HUES64 (cell line): ENCODE measurements at regions not wholly inside any gene's neighbourhood (a gene's known extent, or its start where the extent isn't known, plus 50 kb on each side); places are given as distances from the start of the nearest gene placed in this dataset.

Source experiments
- H3K27ac ChIP-seq: 2 replicates; pipeline ENCODE4 v1.7.0; 2013; ENCODE audit warnings: low read depth, low read length, inconsistent platforms
- H3K27me3 ChIP-seq: 2 replicates; pipeline ENCODE4 v1.6.1; 2013; ENCODE audit warnings: mild to moderate bottlenecking, low read length; ENCODE audit not compliant: insufficient read depth
- H3K36me3 ChIP-seq: 2 replicates; pipeline ENCODE4 v1.6.1; 2013; ENCODE audit warnings: mild to moderate bottlenecking, low read length; ENCODE audit not compliant: insufficient read depth
- H3K4me1 ChIP-seq: 2 replicates; pipeline ENCODE4 v1.6.1; 2013; ENCODE audit warnings: mild to moderate bottlenecking, low read length, moderate library complexity; ENCODE audit not compliant: insufficient read depth
- H3K4me3 ChIP-seq: 2 replicates; pipeline ENCODE4 v1.5.1; 2013; ENCODE audit warnings: mild to moderate bottlenecking, low read length, moderate library complexity
- H3K9ac ChIP-seq: 2 replicates; pipeline ENCODE4 v1.6.1; 2013; ENCODE audit warnings: mild to moderate bottlenecking, low read depth, low read length
- H3K9me3 ChIP-seq: 2 replicates; pipeline ENCODE4 v1.6.1; 2013; ENCODE audit warnings: low read depth, low read length; ENCODE audit not compliant: insufficient read depth
- WGBS: fragments of 150-250, 120-280 bp; methylation state at CpG from one replicate; pipeline ENCODE4 v1.1.7; 2013; ENCODE audit warnings: missing lambda C conversion rate; 5-methylcytosine and 5-hydroxymethylcytosine counted together

DNA sequence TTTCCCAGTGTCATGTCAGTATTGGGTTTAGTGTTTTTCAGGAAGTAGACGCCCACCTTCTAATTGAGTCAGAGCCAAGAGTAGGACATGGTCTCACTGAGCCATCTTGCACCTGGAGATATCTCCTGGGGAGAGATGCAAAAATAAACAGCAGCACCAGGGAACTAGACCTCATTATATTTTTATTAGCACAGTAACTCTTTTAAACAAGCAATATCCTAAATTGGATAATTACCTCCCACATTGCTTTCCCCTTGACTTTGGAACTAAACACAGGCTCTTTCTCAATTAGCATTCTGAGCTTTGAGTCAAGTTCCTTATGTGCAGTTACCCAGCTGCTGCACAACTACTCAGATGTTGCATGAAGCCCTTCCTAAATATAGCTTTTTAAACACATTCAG is 175.4 kb downstream of the IBTK start:
- Histone ChIP-seq H3K4me3 (no peak overlapping the region), H3K9ac (no peak overlapping the region), H3K27ac (no peak overlapping the region), H3K4me1 (no peaks in the 10 kb centered on the region; the same call in 1 of the 2 replicates), H3K27me3 (no peaks in the 10 kb centered on the region), H3K36me3 (no peaks in the 10 kb centered on the region), H3K9me3 (no peaks in the 10 kb centered on the region)
- 93% methylated on average over 1 of the region's 1 CpG for WGBS

DNA sequence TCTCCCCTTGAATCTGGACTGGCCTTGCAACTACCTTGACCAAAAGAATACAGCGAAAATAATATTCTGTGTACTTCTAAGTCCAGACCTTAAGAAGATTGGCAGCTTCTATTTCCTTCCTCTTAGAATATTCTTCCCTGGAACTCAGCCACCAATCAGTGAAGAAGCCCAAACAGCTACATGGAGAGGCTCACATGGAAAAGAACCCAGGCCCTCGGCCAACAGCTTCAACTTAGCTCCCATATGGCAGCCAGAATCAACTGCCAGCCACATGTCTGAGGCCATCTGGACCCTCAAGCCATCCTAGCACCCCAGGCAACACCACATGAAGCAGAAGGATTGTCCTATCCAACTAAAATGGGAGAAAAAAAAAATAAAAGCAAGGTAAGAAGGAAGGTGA is 178.8 kb downstream of the IBTK start:
- Histone ChIP-seq H3K27me3 (no peaks in the 10 kb centered on the region), H3K36me3 (no peaks in the 10 kb centered on the region), H3K27ac (no peak overlapping the region), H3K4me1 (no peaks in the 10 kb centered on the region; the same call in 1 of the 2 replicates), H3K9me3 (no peaks in the 10 kb centered on the region), H3K4me3 (no peak overlapping the region), H3K9ac (no peak overlapping the region)
- 49% methylated on average over 2 of the region's 2 CpGs for WGBS

DNA sequence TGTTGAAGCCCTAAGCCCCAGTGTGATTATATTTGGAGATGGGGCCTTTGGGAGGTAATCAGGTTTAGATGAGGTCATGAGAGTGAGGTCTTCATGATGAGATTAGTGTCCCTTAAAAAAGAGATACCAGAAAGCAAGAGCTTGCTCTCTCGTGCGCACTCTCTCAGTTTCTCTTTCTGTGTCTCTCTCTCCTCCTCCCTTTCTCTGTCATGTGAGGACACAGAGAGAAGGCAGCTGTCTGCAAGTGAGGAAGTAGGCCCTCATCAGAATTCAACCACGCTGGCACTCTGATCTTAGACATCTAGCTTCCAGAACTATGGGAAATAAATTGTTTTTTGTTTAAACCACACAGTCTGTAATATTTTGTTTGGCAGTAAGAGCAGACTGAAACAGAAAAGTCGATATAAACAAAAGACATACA is 180.5 kb downstream of the IBTK start:
- Histone ChIP-seq H3K9ac (no peak overlapping the region), H3K27me3 (no peaks in the 10 kb centered on the region), H3K9me3 (no peaks in the 10 kb centered on the region), H3K4me1 (no peaks in the 10 kb centered on the region), H3K27ac (no peak overlapping the region), H3K4me3 (no peak overlapping the region), H3K36me3 (no peaks in the 10 kb centered on the region)
- WGBS, result 93% methylated on average over 4 of the region's 4 CpGs

DNA sequence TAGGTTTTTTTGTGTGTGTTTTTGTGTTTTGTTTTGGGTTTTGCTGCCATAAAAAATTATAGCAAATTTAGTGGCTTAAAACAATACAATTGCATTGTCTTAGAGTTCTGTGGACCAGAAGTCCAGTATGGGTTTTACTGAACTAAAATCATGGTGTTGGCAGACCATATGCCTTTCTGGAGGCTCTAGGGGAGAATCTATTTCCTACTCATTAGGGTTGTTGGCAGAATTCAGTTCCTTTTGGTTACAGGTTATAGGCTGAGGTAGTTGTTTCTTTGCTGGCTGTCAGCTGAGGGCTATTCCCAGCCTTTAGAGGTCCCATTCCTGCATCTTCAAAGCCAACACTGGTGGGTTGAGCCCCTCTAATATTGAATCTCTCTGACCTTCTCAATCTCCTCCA is 181.3 kb downstream of the IBTK start:
- Histone ChIP-seq H3K27ac (no peak overlapping the region), H3K36me3 (no peaks in the 10 kb centered on the region), H3K27me3 (no peaks in the 10 kb centered on the region), H3K4me1 (no peaks in the 10 kb centered on the region), H3K9me3 (no peaks in the 10 kb centered on the region), H3K9ac (no peak overlapping the region), H3K4me3 (no peak overlapping the region)

DNA sequence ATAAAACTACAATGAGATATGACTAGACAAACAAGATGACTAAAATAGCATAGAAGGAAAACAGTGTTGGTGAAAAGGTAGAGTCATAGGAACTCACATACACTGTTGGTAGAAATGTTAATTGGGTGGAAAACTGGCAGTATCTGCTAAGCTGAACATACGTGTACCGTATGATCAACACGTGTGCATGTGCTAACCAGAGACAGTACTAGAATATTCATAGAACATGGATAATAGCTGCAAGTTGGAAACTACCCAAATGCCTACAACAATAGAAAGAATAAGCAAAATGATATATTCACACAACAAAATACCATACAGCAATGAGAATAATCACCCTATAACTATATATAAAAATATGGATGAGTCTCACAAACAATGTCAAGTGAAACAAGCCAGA is 184.0 kb downstream of the IBTK start:
- 98% methylated on average over 3 of the region's 3 CpGs for WGBS
- H3K27ac ChIP-seq, result no peak overlapping the region
- H3K4me3 ChIP-seq, result no peak overlapping the region
- H3K9me3 ChIP-seq, result no peaks in the 10 kb centered on the region
- no peak overlapping the region for H3K9ac ChIP-seq
- H3K27me3 ChIP-seq, result no peaks in the 10 kb centered on the region
- H3K4me1 ChIP-seq, result no peaks in the 10 kb centered on the region
- H3K36me3 ChIP-seq, result no peaks in the 10 kb centered on the region

DNA sequence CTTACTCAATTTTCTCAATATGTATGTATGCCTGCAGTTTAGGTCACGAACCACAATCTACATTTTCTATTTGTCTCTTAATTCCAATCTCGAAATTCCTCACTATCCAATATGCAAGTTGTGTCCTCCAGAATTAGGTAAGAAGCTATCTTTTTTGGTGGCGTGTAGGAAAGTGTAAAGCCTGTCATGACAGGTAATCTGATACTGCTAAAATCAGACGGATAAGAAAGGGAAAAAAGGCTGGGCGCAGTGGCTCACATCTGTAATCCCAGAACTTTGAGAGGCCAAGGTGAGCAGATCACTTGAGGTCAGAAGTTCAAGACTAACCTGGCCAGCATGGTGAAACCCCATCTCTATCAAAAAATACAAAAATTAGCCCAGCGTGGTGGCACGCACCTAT is 185.3 kb downstream of the IBTK start:
- no peaks in the 10 kb centered on the region for H3K4me1 ChIP-seq
- no peaks in the 10 kb centered on the region for H3K36me3 ChIP-seq
- H3K27me3 ChIP-seq, result no peaks in the 10 kb centered on the region
- 77% methylated on average over 6 of the region's 7 CpGs for WGBS
- no peaks in the 10 kb centered on the region for H3K9me3 ChIP-seq
- no peak overlapping the region for H3K4me3 ChIP-seq
- H3K27ac ChIP-seq, result no peak overlapping the region
- no peak overlapping the region for H3K9ac ChIP-seq

DNA sequence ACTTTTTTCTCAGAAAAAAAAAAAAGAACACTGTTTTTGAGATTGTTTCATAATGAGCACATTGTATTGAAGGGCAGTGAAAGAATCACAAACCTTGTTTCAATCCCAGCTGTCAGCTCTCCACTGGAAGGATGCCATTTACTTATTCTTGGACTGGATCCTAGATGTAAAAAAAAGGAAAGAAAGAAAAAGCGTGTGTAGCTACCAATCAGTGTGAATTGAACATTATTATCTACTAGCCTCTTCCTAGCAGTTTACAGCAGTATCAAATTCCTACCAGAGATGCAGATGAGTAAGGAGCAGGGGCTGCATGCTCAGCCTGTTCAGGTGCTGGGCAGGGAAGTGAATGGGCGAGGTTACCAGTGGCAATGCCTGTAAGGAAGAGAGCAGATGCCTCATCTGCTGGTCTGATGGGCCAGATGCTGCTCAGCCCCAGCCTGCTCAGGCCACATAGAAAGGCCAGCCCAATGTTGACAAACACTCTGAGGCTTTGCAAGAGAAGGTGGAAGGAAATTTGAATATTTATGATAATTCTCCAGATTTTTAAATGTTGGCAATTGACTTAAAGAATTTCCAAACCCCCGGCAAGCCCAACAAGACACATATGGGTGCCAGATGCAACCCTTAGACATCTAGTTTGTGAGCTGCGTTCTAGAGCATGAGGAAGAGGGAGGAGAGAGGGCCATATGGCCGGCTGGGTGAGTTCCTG is 189.5 kb downstream of the IBTK start:
- no peak overlapping the region for H3K9ac ChIP-seq
- H3K4me3 ChIP-seq, result no peak overlapping the region
- H3K27me3 ChIP-seq, result no peaks in the 10 kb centered on the region
- H3K27ac ChIP-seq, result no peak overlapping the region
- no peaks in the 10 kb centered on the region for H3K4me1 ChIP-seq
- H3K9me3 ChIP-seq, result no peaks in the 10 kb centered on the region
- H3K36me3 ChIP-seq, result no peaks in the 10 kb centered on the region
- 95% methylated on average over 4 of the region's 5 CpGs for WGBS

DNA sequence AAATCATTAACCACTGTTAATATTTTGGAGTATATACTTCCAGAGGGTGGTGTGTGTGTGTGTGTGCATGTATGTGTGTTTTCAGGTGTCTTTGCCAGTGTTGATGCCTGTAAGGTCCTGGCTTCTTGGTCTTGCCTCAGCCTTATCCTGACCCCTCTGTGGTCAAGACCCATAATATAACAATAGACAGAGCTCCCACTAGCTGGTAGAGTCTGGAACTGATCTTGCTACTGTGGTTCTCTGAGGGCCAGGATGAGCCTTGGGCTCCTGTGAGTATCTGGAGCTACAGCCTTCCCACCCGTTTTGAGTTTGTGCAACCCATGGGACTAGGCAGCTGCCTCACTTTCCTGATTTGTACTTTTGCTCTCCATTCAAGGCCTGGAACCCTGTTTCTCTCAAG is 191.0 kb downstream of the IBTK start:
- H3K4me1 ChIP-seq, result no peaks in the 10 kb centered on the region
- WGBS, result 86% methylated on average over 1 of the region's 1 CpG
- no peak overlapping the region for H3K27ac ChIP-seq

DNA sequence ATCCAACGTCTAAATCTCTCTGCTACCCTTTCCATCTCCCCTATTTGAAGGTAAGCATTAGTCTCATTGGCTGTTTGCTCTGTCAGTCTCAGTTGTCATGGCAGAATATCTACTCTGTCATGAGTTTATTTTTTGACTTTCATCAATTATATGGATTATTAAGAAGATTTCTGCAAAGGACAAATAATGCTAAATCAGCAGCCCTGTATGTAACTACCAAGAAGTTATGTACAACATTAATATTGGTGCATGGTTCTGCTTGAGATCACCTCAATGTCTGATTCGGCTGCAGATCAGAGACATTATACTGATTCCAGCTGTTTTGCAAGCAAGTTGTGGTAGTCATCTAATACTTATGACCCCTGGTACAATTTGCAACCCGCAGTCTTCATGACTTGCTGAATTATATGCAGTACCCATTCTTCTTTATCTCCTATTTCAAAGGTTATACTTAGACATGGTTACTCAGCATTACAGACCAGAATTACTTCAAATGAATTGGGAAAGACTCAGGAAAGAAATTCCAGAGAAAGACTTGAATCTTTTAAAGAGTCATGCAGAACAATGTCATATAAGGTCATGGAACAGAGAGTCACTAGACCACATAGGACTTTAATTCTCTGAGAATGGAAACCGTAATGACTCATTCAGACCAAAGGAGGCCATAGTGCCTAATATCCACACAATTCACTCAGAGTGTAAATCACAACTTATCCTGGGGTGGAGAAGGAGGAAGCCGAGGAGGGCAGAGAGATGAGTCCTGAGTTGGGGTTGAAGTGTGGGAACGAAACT is 201.4 kb downstream of the IBTK start:
- H3K27ac ChIP-seq, result no peak overlapping the region
- no peaks in the 10 kb centered on the region for H3K36me3 ChIP-seq
- no peak overlapping the region for H3K9ac ChIP-seq
- whole genome bisulfite sequencing, result 92% methylated on average over 4 of the region's 6 CpGs
- no peak overlapping the region for H3K4me3 ChIP-seq
- H3K27me3 ChIP-seq, result no peaks in the 10 kb centered on the region
- no peaks in the 10 kb centered on the region for H3K9me3 ChIP-seq
- no peaks in the 10 kb centered on the region for H3K4me1 ChIP-seq

More for the DNA sequence above, 191.0 kb downstream of the IBTK start:
- H3K27me3 ChIP-seq, result no peaks in the 10 kb centered on the region
- H3K36me3 ChIP-seq, result no peaks in the 10 kb centered on the region
- no peak overlapping the region for H3K9ac ChIP-seq
- H3K9me3 ChIP-seq, result no peaks in the 10 kb centered on the region
- H3K4me3 ChIP-seq, result no peak overlapping the region

DNA sequence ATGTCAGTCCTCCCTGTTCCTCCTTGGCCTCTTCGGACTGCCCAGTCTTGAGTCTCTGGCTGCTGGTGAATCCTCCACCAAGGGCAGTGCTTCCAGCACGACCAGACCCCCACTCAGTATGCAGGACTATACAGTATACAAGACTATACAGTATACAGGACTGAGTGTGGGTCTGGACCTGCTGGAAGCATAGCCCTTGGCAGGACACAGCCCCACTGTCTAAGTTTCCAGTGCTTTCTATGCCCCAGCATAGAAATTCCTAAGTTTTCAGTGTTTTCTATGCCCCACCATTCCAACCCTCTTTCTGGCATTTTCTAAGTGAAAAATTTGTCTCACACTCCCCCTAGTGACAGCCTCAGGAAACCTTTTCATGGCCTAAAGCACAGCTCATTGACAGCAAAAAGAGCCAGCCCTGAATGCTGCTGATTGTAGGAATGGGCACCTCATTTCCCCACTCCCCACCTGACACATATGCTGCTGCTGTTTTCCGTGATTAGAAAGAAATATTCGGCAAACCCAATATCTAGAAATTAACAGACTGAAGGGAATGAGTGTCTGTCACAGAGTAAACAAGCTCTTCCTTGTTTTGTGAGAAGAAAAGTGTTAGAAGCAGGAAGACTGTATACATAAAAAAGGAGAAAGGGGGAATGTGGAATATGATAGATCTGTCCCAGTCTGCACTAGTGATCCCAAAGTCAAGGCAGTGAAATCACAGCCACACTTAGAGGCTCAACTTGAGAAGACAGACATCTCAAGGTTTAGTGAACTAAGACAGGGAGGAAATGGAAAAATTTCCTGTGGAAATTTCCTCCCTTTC is 206.9 kb downstream of the IBTK start:
- no peak overlapping the region for H3K9ac ChIP-seq
- no peaks in the 10 kb centered on the region for H3K9me3 ChIP-seq
- H3K4me1 ChIP-seq, result no peaks in the 10 kb centered on the region
- H3K27ac ChIP-seq, result no peak overlapping the region
- 52% methylated on average over 4 of the region's 4 CpGs for WGBS
- H3K4me3 ChIP-seq, result no peak overlapping the region
- H3K36me3 ChIP-seq, result no peaks in the 10 kb centered on the region
- no peaks in the 10 kb centered on the region for H3K27me3 ChIP-seq

DNA sequence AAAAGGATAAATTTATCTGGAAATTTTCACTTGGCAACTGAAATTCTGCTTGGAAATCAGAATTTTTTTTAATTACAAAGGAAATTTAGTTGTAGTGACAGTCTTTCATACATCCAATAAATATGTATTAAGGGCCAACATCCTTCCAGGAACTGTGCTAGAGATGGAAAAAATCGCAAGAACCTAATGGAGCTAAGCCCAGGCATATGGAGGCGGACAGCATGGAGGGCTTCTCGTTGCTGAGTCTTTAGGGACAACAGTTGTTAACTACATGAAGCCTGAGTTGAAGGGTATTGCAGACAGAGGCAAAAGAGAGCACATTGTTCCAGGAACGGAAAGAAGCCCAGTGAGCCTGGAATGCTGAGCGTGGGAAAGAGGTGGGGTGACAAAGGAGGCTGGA is 208.9 kb downstream of the IBTK start:
- WGBS, result 87% methylated on average over 5 of the region's 5 CpGs
- Histone ChIP-seq H3K36me3 (no peaks in the 10 kb centered on the region), H3K27me3 (no peaks in the 10 kb centered on the region), H3K4me1 (no peaks in the 10 kb centered on the region), H3K27ac (no peak overlapping the region), H3K9ac (no peak overlapping the region), H3K9me3 (no peaks in the 10 kb centered on the region), H3K4me3 (no peak overlapping the region)
